IMR-90 (cell line): ENCODE measurements at regions not wholly inside any gene's neighbourhood (a gene's known extent, or its start where the extent isn't known, plus 50 kb on each side); places are given as distances from the start of the nearest gene placed in this dataset.

Experiments
- CEBPB ChIP-seq: IDR thresholded peaks from 2 replicates; pipeline ENCODE4 v1.6.1; 2012; ENCODE audit warnings: low read depth, low read length, improper control_type of control experiment
- CTCF ChIP-seq: conservative IDR thresholded peaks from 2 replicates; pipeline ENCODE4 v1.5.1; 2012; ENCODE audit warnings: mild to moderate bottlenecking, low read depth, low read length, improper control_type of control experiment
- MXI1 ChIP-seq: IDR thresholded peaks from 2 replicates; pipeline ENCODE4 v1.6.1; 2012; ENCODE audit warnings: low read depth, mild to moderate bottlenecking, low read length, moderate library complexity, borderline replicate concordance
- POLR2A ChIP-seq: IDR thresholded peaks from 2 replicates; pipeline ENCODE4 v1.6.1; 2012; ENCODE audit warnings: mild to moderate bottlenecking, low read depth, low read length
- RAD21 ChIP-seq: IDR thresholded peaks from 2 replicates; pipeline ENCODE4 v1.6.1; 2012; ENCODE audit warnings: low read length, improper control_type of control experiment
- RCOR1 ChIP-seq: IDR thresholded peaks from 2 replicates; pipeline ENCODE4 v1.6.1; 2012; ENCODE audit warnings: mild to moderate bottlenecking, low read length, improper control_type of control experiment; ENCODE audit not compliant: insufficient replicate concordance
- RFX5 ChIP-seq: IDR thresholded peaks from 2 replicates; pipeline ENCODE4 v1.8.0; 2012; ENCODE audit warnings: low read depth, mild to moderate bottlenecking, low read length, moderate library complexity
- USF2 ChIP-seq: fragments of 150-350 bp; IDR thresholded peaks from 2 replicates; pipeline ENCODE4 v1.6.1; 2017; ENCODE audit warnings: mild to moderate bottlenecking, antibody characterized with exemption, low read length, low read depth

GRCh38 chr22:26778372-26778771 lies 121.0 kb downstream of the MIAT start:
- no peak for TF ChIP-seq CTCF
- TF ChIP-seq POLR2A = no peak
- TF ChIP-seq MXI1 = no peak
- TF ChIP-seq RFX5 = no peak
- no peak for TF ChIP-seq RCOR1
- TF ChIP-seq RAD21 = no peak
- TF ChIP-seq CEBPB = no peak
- no peak for TF ChIP-seq USF2
